ENCODE measurements at regions not wholly inside any gene's neighbourhood (a gene's known extent, or its start where the extent isn't known, plus 50 kb on each side); places are given as distances from the start of the nearest gene placed in this dataset.
"Not testable (repeated sequence)": the region's sequence is repeated elsewhere in the genome, so short reads cannot be mapped to it uniquely, and the experiment has no call there.

DNA sequence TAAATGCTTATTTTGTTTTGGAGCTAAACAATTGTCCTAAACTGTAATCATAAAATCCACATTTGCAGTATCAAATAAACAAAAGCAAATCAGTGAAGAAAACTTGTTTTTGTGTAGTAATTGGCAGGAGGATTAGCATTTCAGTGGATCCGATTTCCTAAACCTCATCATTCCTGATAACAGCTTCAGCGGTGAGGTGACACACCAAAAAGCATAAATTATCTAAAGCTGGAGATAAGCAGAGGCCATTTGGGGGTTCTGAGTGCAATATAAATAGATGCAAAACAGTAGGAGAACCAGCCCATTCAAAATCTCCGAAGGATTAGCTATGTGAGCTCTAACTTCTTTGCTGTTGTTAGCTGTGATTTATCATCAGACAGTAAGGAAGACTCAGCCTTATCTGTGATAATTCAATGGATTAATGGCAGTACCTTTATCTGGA lies 235.8 kb downstream of the EPHA7 start:
- DNase-seq: no peak

DNA sequence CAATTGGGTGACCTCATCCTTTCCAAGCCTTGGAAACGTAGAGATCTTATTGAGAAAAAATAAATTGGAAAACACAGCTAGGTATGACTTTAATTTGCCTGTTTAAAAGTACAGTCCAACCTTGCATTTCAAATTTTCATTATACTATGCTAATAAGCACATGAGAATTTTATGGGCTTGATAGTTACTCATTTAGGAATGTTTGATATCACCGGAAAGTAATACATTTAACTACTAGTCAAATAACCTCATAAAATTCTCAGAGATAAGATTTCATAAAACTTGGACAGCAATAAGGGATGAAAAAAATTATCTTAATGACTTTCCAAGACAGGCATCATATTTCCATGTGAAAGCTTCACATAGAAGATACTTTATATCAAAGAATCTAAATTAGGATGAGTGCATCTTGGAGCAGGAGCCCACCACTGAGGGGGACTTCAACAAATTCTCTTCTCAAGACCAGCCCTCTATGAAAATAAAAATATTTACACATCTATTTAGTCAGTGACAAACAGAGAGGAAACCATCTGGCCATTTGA lies 236.3 kb downstream of the EPHA7 start:
- DNase-seq: no peak

DNA sequence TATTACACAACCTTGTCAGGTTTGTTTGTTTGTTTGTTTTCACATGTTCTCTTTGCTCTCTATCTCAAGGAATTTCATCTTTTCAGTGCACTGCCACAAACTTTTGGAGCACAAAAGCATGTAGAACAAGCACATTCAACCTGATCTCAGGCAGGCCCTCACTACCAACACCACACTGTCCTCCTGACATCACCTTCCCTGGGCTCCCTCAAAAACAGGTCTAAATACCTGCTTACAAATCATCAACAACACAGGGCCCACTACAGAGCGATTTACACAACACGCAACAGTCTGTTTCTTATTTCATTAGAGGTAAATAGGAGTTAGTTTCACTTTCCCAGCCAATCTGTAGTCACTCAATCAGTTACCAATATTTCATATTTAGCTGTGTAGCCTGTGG lies 241.4 kb downstream of the EPHA7 start:
- no peak for DNase-seq

DNA sequence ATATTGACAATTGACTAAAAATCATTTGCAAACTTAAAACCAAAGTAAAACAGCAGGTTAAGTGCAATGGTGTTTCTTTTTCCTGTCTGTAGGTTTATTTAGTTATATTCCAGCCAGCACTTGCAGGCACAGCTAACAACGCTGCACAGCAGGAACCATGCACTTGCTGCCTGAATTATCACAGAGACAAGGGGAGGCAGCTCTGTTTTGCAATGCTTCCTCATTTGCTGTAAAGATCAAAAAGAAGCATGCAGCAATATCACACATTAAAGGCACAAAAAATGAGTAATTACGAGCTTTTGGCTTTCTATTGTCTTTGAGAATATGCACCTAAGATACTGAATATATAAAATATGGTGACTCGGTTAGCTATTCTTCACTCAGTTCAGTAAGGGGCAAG lies 241.9 kb downstream of the EPHA7 start:
- no peak for DNase-seq

DNA sequence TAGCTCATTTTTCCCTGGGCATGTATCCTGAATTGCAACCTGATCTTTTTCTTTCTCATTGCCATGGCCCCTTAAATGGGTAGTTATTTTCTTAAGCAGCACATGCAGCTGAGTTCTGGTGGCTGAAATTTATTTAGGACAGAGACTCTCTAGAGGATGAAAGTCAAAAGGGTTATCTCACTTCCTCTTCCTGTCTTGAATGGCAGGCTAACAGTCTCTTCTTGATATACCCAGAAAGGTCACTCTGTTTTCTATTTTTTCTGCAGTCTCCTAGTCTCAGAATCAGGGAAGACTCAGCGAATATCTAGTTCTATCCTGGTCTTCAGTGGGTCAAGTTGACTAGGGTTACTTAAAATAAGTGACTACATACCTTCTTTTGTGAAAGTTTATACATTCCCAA lies 243.3 kb downstream of the EPHA7 start:
- no peak for DNase-seq

DNA sequence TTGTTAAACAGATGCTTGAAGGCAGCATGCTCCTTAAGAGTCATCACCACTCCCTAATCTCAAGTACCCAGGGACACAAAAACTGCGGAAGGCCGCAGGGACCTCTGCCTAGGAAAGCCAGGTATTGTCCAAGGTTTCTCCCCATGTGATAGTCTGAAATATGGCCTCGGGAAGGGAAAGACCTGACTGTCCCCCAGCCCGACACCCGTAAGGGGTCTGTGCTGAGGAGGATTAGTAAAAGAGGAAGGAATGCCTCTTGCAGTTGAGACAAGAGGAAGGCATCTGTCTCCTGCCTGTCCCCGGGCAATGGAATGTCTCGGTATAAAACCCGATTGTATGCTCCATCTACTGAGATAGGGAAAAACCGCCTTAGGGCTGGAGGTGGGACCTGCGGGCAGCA lies 245.8 kb downstream of the EPHA7 start:
- DNase-seq: not testable (repeated sequence)

DNA sequence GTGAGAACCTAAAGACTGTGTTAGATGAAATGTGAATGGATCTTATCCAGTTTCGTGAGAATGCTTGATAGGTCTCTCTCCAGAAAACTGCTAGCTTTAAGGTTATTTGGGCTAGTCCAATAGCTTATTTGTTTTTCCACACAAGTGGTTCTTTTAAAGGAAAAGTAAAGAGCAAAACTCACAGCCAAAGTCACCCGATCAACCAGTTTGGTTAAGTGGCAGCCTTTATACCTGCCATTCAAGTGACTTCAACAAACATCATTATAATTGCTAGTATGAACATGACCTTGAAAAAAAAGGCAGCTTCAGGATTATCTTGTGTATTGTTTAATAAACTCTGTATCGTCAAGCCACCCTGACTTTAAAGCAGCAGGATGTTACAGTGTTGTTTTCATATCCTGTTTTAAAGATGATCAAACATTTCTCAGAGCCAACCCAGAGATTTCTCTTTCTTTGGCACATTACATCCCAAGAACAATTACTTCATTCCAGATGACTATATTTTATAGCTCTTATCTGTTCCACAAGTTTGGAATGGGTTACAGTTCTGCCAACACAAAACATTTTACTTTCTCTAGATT lies 253.4 kb downstream of the EPHA7 start:
- no peak for DNase-seq

DNA sequence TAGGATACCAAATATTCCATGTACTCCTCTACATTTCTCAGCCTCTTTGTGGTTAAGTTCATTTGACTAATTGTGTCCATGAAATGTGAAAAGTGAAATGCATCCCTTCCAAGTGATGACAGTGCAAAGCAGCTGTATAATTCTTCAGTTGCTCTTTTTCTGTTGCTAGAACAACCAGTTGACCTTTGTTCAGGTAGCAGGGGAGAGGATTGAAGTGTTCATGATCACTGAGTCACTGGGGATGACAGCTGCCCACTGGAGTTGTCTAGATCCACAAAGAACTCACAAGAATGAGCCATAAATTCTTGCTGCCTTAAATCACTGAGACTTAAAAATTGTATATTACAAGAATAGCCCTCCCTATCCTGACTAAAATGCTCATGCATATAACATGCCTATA lies 254.6 kb downstream of the EPHA7 start:
- no peak for DNase-seq

DNA sequence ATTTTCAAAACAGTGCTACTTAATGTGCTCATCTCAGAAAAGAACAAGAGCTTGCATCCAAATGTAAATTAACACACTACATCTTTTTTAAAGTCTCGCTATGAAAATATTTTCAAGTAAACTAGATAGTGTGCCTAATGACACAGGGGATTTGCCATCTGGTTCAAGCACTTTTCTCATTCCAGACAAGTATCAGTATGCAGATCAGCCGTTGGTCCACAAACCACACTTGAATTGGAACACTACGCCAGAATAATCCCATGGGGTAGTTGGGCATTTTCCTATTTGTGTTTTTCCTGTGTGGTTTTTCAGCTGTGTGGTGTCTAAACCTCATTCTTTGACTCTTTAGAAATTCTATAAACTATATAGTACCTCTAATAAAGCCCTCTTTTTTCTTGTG lies 256.2 kb downstream of the EPHA7 start:
- no peak for DNase-seq

DNA sequence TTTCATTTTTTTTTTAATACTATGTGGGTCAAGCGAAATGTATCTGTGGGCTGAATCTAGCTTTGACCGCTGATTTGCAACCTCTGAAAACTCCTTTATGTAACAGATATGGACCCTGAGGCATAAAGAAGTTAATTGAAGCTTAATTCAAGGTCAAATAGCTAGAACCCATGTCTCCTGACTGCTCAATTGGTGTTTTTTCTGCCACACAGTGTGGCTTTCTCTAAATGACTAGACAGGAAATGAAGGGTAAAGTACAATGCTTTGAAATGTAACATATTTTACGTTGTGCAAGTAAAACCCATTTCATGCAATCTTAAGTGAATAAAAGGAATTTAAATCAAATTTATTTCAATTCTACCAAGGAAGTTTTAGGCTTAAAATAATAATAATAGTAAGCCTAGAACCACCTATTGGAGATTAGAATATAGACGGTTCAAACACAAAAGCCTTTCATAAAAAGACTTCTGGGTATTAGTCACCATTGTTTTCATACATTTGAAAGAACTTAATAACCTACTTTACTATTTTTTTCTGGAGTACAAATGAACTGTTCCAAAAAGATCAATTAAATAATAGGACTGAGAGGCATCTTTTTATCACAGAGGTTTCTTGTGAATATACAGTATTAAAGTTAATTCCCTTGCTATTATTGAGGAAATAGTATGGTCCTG lies 279.8 kb downstream of the EPHA7 start:
- no peak for DNase-seq

DNA sequence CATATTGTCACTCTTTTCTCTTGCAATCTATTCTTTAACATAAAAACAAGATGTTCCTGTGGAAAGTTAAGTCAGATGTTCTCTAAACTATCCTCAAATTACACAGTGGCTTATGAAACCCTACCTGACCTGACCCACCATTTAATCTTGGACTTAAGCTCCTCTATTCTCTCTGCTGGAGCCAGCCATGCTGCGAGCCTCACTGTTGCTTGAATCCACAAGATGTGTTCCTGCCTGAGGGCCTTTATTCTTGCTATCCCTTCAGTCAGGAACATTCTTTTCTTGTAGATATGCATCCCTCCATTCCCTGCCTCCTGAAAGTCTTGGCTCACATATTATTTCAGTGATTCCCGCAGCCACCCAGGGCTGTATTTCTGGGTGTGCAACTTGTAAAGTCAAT lies 283.2 kb downstream of the EPHA7 start:
- no peak for DNase-seq

DNA sequence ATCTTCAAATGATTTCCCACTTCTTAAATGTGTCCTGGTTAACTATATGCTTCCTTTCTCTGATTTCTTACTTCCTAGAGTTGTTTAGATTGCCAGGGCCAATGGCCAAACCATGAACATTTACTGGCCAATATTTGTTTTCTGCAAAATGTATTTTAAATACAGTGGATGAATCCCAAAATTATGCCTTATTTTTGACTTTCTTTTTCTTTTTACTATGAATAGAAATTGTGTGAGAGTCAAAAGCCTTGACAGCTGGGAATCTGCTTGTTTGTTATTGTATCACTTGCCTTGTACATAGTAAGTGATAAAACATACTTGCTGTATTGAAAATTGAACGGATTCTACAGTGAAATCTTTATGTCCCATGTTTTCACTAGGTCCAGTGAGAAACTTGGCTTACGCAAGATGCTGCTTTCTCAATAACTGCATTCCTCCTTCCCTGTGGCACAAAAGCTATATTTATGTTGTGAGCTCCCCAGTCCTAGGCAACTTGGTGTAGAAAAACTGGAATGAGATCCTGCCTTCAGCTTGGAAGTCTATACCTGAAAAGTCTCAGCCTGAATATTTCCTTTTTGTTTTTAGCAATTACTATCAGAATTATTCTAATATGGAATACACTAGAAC lies 295.2 kb downstream of the EPHA7 start:
- DNase-seq: no peak

DNA sequence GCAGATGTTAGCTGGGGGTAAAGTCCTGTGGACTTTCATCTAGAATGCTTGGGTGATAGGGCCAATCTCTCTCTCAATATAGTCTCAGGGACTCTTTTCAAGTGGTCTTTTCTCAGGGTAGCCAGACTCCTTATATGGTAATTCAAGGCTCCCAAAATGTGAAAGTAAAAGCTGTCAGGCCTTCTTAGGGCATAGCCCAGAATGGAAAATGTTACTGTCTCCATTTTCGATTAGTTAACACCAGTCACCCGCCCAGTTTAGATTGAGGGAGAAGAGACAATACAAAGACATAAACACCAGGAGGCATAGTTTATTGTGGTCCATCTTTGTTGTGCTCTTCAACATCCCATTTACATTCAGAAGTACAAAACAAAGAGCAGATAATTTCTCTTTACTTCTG lies 295.8 kb downstream of the EPHA7 start:
- DNase-seq: no peak

DNA sequence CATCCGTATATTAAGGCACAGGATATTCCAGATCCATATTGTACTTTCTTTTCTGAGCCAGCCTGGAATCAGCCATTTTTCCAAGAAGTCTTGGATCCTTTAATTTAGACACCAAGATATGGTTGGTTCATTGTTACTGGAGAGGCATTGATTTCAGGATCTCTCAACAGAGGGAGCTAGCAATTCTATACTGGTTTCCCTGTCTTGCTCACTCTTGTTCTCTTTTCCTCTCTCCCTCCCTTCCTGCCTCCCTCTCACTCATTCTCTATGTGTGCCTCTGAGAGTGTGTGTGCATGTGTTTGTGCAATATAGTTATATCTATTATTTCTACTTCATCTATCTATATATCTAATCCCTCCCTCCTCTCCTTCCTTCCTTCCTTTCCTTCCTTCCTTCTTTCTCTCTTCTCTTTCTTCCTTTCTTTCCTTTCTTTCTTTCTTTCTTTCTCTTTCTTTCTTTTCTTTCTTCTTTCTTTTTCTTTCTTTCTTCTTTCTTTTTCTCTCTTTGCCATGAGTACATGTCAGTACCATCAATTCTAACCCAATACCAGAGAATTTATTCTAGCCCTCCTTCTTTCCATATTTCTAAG lies 299.1 kb downstream of the EPHA7 start:
- DNase-seq: no peak

DNA sequence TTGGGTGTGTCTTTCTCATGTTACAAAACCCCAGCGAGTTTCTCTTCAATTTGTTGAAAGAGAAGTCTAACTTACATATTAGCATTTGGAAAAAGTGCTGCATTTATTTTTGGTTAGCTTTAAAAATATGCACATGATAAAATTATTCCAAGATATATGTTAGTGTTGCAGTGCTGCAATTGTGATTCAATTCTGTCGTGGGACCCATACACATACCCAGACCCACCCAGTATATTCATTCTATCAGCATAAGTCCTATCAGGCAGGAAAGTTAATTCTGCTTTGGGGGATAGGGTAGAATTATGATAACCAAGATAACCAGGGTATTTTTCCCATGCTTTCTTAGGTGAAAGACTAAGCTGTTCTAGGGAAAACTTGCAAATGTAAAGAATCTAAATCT lies 313.5 kb downstream of the EPHA7 start:
- no peak for DNase-seq

DNA sequence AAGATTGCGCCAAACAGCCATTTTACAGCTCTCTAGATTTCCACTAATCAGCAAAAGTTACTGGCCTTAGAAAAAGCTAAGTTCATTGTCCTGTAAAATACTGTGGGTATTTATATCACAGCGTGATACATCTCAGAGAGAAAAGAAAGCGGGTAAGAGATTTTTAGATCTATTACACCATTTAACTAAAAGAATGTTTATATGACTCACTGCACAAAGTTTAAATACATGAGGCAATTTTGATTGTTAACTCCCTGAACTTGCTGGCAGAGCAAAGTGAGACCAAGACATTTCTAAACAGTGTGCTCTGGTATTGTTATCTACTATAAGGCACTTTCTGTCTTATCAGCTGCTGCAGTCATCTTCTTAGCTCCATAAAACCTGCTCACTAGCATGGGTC lies 314.3 kb downstream of the EPHA7 start:
- no peak for DNase-seq

DNA sequence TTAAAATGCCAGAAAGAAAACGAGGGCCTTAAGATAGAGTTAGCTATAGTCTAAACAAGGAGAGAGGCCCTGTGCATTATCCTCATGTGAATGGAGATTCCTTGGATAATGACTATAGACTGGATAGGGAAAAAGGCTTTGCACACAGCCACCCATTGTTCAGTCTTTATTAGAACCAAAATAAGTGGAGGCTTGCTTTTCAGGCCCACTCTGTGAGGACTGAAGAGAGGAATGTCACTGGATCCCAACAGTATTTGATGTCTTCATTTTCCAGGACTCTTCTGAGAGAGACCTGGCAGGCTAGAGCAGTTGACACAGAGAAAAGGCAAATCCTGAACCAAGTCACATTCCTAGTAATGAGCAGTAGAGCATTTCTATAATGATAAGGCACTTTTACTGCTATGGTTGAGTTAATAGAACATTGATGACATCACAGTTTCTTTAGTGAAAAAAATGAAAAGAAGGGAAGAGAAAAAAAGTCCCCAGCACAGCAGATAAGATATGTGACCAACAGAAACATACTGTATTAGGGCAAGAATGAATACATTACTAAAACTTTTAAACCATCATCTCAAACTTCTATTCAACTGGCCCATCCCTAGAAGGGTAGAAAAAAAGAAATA lies 315.1 kb downstream of the EPHA7 start:
- no peak for DNase-seq

DNA sequence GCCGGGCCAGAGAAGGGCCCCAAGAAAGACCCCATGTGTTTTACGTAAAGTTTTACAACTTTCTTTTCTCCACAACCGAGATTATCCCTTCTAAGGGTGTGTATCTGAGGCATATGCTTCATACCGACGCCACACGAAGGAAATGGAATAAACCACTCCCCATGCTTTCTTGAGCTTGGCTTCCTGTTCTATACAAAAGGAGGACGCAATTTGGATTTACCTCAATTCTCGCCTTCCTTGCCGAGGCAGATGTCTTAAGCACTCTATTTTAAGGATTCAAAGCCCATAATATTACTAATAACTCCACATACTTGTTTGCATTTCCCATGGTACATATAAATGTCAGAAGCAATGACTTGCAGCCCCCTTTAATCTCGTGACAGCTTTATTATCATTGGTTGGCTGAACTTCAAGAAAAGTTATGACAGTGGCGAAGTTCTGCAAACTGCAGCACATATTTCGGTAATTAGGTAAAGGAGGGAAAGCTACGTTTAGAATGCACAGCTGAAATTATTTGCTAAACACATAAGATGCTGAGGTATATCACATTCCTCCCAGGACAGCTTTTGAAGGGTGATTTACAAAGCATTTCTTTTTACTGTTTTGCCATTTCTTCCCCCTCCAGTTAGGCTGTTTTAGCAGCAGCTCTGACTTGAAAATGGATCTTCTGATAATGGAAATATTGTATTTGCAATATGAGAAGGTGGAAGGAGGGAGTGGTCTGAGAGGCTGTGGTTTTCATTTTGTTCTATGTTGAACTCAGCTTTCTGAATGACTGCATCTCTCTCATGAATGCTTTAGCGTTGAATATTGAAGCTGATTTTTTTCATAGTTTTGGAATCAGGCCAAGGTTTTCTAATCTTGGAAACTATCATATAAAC lies 330.5 kb downstream of the EPHA7 start:
- no peak for DNase-seq

DNA sequence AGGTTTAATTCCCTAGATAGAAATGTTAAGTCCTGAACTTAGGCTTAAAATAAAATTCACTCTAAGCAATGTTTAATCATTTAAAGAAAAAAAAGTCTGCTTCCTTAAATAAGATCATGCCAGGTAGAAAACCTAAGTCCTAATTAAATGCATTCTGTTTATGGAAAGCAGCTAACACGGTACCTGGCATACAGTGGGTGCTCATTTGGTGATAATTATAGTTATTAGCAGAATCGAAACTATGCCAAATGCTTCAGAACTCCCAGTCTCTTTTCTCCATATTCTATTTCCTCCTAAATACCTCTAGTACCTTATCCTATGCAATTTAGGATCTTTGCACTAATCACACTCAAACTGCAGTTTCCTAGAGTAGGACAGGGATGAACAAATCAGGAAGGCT lies 331.8 kb downstream of the EPHA7 start:
- DNase-seq: no peak

DNA sequence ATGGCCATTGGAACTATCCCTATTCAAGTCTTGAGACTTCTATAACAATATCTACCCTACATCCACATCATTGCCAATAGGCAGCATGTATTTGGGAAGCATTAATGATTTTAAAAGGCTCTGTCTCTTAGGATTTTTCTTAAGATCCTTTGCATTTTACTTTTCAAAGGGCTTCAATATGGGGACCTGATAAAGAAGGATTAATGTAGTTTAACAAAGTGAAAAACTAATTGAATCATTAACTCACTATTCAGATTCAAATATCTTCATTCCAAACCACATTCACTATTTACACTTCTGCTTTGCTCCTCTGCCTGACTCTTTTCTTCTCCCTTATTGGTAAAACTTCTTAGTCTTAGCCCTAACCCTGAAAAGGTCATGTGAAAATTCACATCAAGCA lies 333.0 kb downstream of the EPHA7 start:
- no peak for DNase-seq

DNA sequence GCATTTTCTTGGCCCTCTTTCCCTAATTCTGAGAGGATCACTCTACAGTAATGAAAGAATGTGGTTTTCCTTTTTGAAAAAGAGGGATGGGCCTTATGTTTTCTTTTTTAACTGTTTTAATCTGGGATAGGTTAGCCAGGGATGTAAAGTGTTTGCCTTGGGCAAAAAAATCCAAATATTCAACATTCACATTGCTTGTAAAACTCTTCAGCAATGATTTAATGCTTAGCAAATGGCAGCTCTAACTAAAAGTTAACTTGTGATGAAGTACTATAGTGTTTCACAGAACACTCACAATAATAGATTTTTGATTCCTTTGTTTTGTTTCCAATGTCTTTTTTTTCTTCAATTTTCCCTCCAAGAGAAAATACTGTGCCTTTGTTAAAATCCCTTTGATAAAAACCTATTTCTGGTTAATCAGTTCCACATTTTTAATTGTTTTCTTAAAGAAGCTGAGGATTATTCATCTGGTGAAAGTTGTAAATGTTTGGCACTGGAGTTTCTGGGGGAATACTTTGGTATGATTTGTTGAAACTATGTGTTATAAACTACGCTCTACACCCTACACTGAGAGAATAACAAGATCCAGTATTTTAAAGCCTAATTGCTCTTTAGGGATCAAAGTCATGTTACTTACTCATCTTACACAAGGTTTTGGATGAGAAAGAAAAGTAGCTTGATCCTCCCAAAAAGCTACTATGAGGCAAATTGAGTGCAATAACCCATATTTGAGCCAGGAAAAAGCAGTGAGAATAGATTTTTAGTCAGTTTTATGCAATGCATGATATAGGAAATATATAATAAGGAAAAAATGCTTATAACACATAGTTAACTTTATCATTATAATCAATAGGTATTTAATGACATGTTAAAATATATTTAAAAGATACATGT lies 335.8 kb downstream of the EPHA7 start:
- no peak for DNase-seq

Data from activated naive CD4-positive, alpha-beta T cell treated with anti-CD3 and anti-CD28 coated beads, Interleukin-2, amount 50 U/mL, for 16 hours (primary cell).